ENCODE measurements at regions not wholly inside any gene's neighbourhood (a gene's known extent, or its start where the extent isn't known, plus 50 kb on each side); places are given as distances from the start of the nearest gene placed in this dataset.

GRCh38 chr11:112548641-112549040 lies 288.0 kb upstream of the PLET1 start:
- no peak for DNase-seq

GRCh38 chr11:112553205-112553731 lies 292.6 kb upstream of the PLET1 start:
- DNase-seq = no peak

- no peak for DNase-seq
Observed at GRCh38 chr11:112554586-112554985, 293.9 kb upstream of the PLET1 start.

GRCh38 chr11:112555491-112556364 lies 295.1 kb upstream of the PLET1 start:
- no peak for DNase-seq

GRCh38 chr11:112558691-112559090 lies 298.0 kb upstream of the PLET1 start:
- no peak for DNase-seq

GRCh38 chr11:112563808-112564207 lies 303.1 kb upstream of the PLET1 start:
- DNase-seq = no peak

- no peak for DNase-seq
Observed at GRCh38 chr11:112564228-112564955, 303.7 kb upstream of the PLET1 start.

GRCh38 chr11:112565551-112565950 lies 304.9 kb upstream of the PLET1 start:
- no peak for DNase-seq

- no peak for DNase-seq
Observed at GRCh38 chr11:112566124-112566523, 305.5 kb upstream of the PLET1 start.

GRCh38 chr11:112570333-112570732 lies 309.7 kb upstream of the PLET1 start:
- DNase-seq = no peak

GRCh38 chr11:112579282-112579681 lies 318.6 kb upstream of the PLET1 start:
- DNase-seq = no peak

- DNase-seq = no peak
Observed at GRCh38 chr11:112580864-112581263, 320.2 kb upstream of the PLET1 start.

- no peak for DNase-seq
Observed at GRCh38 chr11:112581747-112582146, 321.1 kb upstream of the PLET1 start.

- DNase-seq = no peak
Observed at GRCh38 chr11:112582366-112582765, 321.7 kb upstream of the PLET1 start.

GRCh38 chr11:112583261-112583893 lies 322.7 kb upstream of the PLET1 start:
- DNase-seq = no peak

- no peak for DNase-seq
Observed at GRCh38 chr11:112584672-112585071, 324.0 kb upstream of the PLET1 start.

GRCh38 chr11:112587664-112588063 lies 327.0 kb upstream of the PLET1 start:
- no peak for DNase-seq

- DNase-seq = peak; percentile 90
Observed at GRCh38 chr11:112588252-112588694, 327.6 kb upstream of the PLET1 start.

- DNase-seq = no peak
Observed at GRCh38 chr11:112589155-112589554, 328.5 kb upstream of the PLET1 start.

GRCh38 chr11:112590764-112591163 lies 330.1 kb upstream of the PLET1 start:
- DNase-seq = no peak

GRCh38 chr11:112593440-112593839 lies 332.8 kb upstream of the PLET1 start:
- no peak for DNase-seq

GRCh38 chr11:112596324-112596723 lies 335.7 kb upstream of the PLET1 start:
- DNase-seq = no peak

- no peak for DNase-seq
Observed at GRCh38 chr11:112597286-112597790, 336.7 kb upstream of the PLET1 start.
